ENCODE measurements at regions not wholly inside any gene's neighbourhood (a gene's known extent, or its start where the extent isn't known, plus 50 kb on each side); places are given as distances from the start of the nearest gene placed in this dataset.
A peak's percentile ranks its signal among the peaks of the same experiment; 100 is the strongest.

DNA sequence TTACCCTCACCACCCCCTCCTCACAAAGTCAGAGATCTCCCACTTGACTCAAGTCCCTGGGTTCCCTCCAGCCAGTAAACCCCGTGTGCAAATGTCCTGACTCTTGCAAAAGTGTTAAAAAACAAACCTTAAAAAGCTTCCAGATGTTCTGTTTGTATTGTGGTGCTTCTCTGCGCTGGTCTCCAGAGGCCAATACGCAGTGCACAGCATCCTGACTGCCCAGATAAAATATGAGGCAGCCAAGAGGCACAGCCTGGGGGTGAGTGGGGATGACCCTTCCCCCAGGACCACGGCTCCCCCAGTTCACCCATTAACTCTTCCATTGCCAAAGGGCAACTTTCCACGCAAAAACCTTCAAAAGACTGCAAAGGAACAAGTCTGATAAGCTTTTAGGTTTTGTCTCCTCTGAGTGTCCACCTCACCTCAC is 291.8 kb downstream of the SOX9 start:
- DNase-seq (no peak), ATAC-seq (no peak)
- ChIA-PET POLR2A (no interaction called here), CTCF (interaction anchor here (0.6 kb wide), 1 partner anchor 102 kb away, joined by 4 read pairs; no protein-coding TSS in a partner anchor)
- no peaks in the 10 kb centered on the region for H3K4me1 Mint-ChIP-seq
- intact Hi-C loops (cut with DNase I, micrococcal nuclease): no loop called here
- H3K36me3 Mint-ChIP-seq (ENCODE audit: low read depth): no peaks in the 10 kb centered on the region
- no peak overlapping the region for H3K4me3 Mint-ChIP-seq
- H3K27ac Mint-ChIP-seq: no peak overlapping the region
- peaks cover 4% of the 10 kb centered on the region for H3K9me3 Mint-ChIP-seq (ENCODE audit: low read depth)
- H3K27me3 Mint-ChIP-seq: no peaks in the 10 kb centered on the region

DNA sequence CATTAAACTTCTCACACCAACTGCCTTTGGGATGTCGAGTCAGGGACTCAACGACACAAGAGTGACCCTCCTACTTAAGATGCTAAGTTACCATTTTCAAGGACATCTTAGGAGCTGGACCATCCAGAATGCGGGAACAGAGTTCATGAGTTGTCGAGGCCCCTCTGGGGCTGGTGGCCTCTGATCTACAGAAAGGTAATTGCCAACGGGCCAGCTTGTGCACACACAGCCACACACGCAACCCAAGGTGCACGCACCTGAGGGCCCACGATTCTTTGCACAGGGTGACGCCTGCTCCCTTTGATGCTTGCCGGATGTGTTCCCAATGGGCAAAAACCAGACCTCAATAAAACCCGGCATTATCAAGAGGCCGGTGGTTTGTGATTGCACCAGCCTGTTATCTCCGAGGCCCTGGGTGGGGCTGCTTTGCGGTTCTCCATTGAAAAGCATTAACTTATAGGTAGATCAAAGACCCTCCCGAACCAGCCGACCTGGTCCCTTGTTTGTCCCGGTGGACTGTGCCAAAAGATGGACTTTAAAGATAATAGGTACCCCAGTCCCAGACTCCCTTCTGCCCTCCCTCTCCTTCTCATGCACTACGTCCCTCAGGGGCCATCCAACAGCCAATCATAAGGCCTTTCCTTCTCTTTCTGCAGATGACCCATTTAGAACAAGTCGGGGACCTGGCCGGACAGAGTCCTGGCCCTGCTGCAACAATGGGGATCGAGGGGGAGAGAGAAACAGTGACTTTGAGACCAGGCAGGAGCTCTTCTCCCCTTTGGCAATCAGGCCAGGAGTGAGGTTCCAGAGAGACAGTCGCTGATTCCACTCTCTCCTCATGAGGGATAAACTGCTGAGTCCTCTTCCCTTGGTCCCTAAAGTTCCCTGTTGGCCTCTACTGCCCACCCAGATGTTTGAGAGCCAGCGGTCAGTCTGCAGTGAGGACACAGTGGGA is 292.5 kb downstream of the SOX9 start:
- Mint-ChIP-seq H3K27ac (no peak overlapping the region), H3K36me3 (ENCODE audit: low read depth) (no peaks in the 10 kb centered on the region), H3K4me1 (no peaks in the 10 kb centered on the region), H3K9me3 (ENCODE audit: low read depth) (peaks cover 8% of the 10 kb centered on the region), H3K4me3 (no peak overlapping the region), H3K27me3 (no peaks in the 10 kb centered on the region)
- intact Hi-C loops (cut with DNase I, micrococcal nuclease): no loop called here
- CTCF ChIA-PET: no interaction called here
- no peak for DNase-seq
- ATAC-seq: no peak
- POLR2A ChIA-PET: no interaction called here

DNA sequence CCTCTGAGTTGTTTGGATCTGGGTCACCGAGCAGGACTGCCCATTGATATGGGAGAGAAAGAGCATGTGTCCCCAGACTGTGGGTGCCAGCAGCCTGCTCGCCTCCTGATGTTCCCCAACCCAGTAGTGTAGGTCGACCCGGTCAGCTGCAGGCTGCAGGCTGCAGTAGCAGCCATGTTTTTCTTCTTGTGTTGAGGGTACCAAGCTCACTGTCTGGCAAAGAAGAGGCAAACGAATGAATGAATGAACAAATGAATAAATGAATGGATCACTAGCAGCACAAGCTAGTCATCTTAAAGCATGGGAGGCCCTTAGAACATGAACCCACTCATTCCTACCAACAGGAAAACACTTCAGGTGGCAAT is 293.2 kb downstream of the SOX9 start:
- ATAC-seq (no peak), DNase-seq (no peak)
- no peaks in the 10 kb centered on the region for H3K36me3 Mint-ChIP-seq (ENCODE audit: low read depth)
- ChIA-PET CTCF (no interaction called here), POLR2A (no interaction called here)
- no peaks in the 10 kb centered on the region for H3K4me1 Mint-ChIP-seq
- H3K4me3 Mint-ChIP-seq: no peak overlapping the region
- no peaks in the 10 kb centered on the region for H3K27me3 Mint-ChIP-seq
- H3K9me3 Mint-ChIP-seq (ENCODE audit: low read depth): peaks cover 8% of the 10 kb centered on the region
- intact Hi-C loops (cut with DNase I, micrococcal nuclease): no loop called here
- no peak overlapping the region for H3K27ac Mint-ChIP-seq

DNA sequence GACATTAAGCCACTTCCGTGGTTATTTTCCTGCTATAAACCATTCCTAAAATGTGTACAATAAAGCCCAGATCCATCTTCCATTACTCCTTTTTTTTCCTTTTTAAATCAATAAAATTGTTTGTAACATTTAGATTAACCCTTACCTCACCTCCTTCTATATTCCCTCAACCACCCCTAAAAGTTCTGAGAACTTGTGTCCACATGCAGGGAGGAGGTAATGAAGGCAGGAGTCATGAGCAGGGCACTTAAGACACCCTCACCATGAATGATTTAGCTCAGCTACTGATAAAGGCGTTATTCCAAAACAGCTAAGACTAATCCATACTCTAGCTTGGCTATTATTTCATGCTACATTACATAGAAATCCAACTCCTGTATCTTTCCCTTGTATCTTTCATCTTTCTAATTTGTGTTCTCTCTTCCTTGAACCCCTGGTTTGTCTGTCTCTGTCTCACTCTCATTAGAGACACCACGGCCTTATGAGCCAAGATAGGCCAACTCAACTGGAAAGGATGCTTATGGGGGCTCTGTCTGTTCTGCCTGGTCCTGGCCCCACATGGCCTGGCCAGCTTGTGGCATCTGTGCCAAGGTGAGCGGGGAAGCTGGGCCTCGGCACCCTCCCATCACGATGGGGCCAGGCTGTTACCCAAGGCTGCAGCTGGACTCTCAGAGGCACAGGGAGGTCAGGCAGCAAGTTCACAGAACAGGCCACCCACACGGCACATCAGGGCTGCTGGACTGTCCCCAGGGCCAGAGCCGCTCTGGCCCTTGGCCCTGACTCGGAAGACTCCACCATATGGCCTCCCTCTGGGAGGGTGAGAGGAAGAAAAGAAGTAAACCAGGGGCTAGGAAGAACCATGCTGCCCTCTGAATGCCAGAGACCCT is 294.4 kb downstream of the SOX9 start:
- ATAC-seq (no peak), DNase-seq (no peak)
- intact Hi-C loops (cut with DNase I, micrococcal nuclease): no loop called here
- Mint-ChIP-seq H3K36me3 (ENCODE audit: low read depth) (no peaks in the 10 kb centered on the region), H3K27me3 (no peaks in the 10 kb centered on the region), H3K9me3 (ENCODE audit: low read depth) (peaks cover 8% of the 10 kb centered on the region), H3K27ac (no peak overlapping the region), H3K4me1 (no peaks in the 10 kb centered on the region), H3K4me3 (no peak overlapping the region)
- ChIA-PET CTCF (interaction anchor here (0.6 kb wide), 1 partner anchor 41 kb away, joined by 3 read pairs; no protein-coding TSS in a partner anchor), POLR2A (no interaction called here)

DNA sequence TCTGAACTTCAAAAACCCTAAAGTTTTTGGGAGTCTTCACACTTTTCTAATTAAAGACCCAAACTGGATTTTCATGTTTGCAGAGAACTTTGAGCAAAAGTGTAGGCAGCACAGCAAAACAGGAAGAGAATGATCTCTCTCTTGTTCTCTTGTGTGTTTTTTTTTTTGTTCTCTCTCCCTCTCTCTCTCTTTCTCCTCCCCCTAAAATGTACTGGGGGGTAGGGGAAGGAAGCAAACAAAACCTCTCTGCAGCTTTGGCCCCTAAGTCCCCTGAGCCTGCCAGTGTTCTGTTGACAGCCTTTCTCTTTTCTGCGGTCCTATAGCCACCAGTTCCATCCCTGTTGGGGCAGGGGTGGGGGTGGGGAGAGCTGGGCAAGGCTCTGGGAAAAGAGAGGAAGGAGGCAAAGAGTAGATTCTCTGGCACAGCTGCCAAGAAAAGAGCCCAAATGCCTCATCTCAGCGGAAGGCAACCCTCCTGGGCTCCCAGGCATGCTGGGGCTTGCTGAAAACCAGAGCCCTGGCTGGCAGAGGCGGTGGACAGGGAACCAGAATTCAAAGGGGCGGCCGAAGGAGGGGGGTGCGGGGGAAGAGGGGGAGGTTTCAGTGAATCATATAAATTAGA is 295.3 kb downstream of the SOX9 start:
- Mint-ChIP-seq H3K9me3 (ENCODE audit: low read depth) (peaks cover 8% of the 10 kb centered on the region), H3K27me3 (no peaks in the 10 kb centered on the region), H3K4me1 (no peaks in the 10 kb centered on the region), H3K4me3 (no peak overlapping the region), H3K27ac (no peak overlapping the region), H3K36me3 (ENCODE audit: low read depth) (no peaks in the 10 kb centered on the region)
- intact Hi-C loops (cut with DNase I, micrococcal nuclease): no loop called here
- CTCF ChIA-PET: no interaction called here
- POLR2A ChIA-PET: no interaction called here
- DNase-seq (no peak), ATAC-seq (no peak)

DNA sequence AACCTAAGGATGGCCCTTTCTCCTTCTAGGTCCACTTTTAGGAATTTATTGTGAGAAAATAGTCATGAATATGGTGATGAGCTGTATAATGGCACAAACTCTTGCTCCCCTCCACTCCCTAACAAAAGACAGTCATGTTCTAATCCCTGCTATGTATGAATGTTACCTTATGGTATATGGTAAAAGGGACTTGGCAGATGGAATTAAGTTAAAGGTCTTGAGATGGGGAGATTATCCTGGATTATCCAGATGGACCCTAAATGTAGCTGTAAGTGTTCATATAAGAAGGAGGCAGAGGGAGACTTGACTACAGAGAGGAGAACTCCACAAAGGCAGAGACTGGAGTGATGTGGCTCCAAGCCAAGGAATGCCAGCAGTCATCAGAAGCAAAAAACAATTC is 296.1 kb downstream of the SOX9 start:
- Mint-ChIP-seq H3K4me1 (peaks cover 7% of the 10 kb centered on the region), H3K4me3 (no peak overlapping the region), H3K9me3 (ENCODE audit: low read depth) (peaks cover 8% of the 10 kb centered on the region), H3K27ac (no peak overlapping the region), H3K36me3 (ENCODE audit: low read depth) (no peaks in the 10 kb centered on the region), H3K27me3 (no peaks in the 10 kb centered on the region)
- CTCF ChIA-PET: no interaction called here
- POLR2A ChIA-PET: no interaction called here
- intact Hi-C loops (cut with DNase I, micrococcal nuclease): no loop called here
- ATAC-seq (no peak), DNase-seq (no peak)

DNA sequence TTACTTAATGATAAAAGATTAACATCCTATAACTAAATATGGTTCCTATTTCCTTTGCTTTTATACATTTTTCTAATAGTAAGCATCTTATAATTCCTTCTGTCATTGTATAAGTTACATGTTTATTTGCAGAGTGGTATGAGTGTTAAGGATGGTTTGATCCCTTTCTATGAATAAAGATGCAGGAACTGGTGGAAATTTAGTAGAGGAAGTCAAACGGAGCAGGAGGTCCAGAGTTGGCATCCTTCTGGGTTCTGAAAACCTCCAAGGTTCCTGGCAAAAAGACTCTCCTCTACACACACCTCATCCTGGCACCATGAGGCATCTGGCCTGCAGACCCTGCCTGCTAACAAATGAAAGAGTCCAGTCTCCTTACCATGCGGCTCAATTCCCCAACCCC is 296.8 kb downstream of the SOX9 start:
- Mint-ChIP-seq H3K9me3 (ENCODE audit: low read depth) (peaks cover 8% of the 10 kb centered on the region), H3K4me1 (peaks cover 8% of the 10 kb centered on the region), H3K27me3 (no peaks in the 10 kb centered on the region), H3K27ac (no peak overlapping the region), H3K36me3 (ENCODE audit: low read depth) (no peaks in the 10 kb centered on the region), H3K4me3 (no peak overlapping the region)
- intact Hi-C loops (cut with DNase I, micrococcal nuclease): no loop called here
- ChIA-PET CTCF (no interaction called here), POLR2A (no interaction called here)
- ATAC-seq (no peak), DNase-seq (no peak)

DNA sequence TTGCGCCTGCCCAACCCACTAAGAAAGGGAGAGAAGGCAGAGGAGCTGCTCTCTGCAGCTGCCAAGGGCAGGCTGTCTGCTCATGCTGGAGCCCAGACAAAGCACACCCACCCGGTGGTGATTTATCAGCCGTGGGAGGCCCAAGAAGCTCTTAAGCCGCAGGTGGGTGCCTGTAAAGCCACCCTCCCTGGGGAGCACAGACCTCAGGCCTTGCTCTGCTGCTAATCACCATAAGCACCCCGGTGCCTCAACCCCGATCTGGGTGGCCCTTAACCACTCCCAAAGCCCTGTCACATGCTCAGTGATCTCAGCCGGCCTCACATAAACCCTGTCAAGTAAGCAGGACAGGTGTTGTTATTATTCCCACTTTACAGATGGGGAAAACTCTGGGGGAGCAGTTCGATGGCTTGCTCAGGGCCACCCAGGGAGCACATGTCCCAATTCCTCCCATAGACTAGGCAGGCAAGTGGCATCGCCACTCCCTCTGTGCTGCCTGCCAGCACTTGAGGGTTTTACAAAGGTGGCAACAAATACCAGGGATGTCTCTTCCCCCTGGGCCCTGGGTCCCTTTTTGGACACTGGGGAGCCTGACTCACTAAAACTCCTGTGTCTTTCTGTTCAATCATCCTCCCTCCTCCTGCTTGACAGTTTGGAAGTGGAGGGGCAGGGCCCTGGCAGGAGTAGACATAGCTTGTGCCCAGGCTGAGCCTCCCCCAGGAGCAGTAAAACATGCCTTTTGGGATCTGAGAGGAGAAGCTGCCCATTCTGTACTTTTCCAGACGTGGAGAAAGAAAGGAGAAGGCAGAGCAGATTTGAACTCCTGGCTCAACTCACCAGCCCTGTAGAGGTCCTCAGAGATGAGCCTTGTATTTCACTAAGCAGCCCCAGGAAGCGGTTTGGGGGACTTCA is 299.3 kb downstream of the SOX9 start:
- H3K9me3 Mint-ChIP-seq (ENCODE audit: low read depth): peaks cover 8% of the 10 kb centered on the region
- no peak overlapping the region for H3K4me3 Mint-ChIP-seq

DNA sequence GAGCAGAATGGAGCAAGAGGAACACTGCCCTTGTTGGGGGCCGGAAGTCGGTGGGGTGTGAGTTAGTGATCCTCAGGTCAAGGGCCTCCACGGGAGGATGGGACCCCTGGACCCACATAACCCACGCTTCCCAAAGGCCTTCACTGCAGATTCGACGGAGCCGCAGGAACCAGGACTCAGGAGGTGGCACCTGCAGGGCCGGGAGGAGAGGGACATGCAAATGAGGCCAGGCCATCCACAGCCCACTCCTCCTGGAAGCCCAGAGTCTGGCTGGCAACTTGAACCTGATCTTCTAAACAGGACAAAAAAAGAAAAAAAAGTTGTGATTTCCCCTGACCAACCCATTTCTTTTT is 299.9 kb downstream of the SOX9 start:
- ChIA-PET POLR2A (no interaction called here), CTCF (no interaction called here)
- Mint-ChIP-seq H3K4me3 (no peak overlapping the region), H3K27ac (no peak overlapping the region), H3K9me3 (ENCODE audit: low read depth) (peaks cover 8% of the 10 kb centered on the region), H3K27me3 (peaks cover 2% of the 10 kb centered on the region), H3K4me1 (peaks cover 14% of the 10 kb centered on the region), H3K36me3 (ENCODE audit: low read depth) (no peaks in the 10 kb centered on the region)
- no peak for DNase-seq
- intact Hi-C loops (cut with DNase I, micrococcal nuclease): no loop called here
- no peak for ATAC-seq

More for the DNA sequence above, 299.3 kb downstream of the SOX9 start:
- Mint-ChIP-seq H3K36me3 (ENCODE audit: low read depth) (no peaks in the 10 kb centered on the region), H3K27ac (no peak overlapping the region), H3K4me1 (peaks cover 12% of the 10 kb centered on the region), H3K27me3 (peaks cover 2% of the 10 kb centered on the region)
- ChIA-PET POLR2A (no interaction called here), CTCF (no interaction called here)
- intact Hi-C loops (cut with DNase I, micrococcal nuclease): no loop called here
- DNase-seq (no peak), ATAC-seq (no peak)

DNA sequence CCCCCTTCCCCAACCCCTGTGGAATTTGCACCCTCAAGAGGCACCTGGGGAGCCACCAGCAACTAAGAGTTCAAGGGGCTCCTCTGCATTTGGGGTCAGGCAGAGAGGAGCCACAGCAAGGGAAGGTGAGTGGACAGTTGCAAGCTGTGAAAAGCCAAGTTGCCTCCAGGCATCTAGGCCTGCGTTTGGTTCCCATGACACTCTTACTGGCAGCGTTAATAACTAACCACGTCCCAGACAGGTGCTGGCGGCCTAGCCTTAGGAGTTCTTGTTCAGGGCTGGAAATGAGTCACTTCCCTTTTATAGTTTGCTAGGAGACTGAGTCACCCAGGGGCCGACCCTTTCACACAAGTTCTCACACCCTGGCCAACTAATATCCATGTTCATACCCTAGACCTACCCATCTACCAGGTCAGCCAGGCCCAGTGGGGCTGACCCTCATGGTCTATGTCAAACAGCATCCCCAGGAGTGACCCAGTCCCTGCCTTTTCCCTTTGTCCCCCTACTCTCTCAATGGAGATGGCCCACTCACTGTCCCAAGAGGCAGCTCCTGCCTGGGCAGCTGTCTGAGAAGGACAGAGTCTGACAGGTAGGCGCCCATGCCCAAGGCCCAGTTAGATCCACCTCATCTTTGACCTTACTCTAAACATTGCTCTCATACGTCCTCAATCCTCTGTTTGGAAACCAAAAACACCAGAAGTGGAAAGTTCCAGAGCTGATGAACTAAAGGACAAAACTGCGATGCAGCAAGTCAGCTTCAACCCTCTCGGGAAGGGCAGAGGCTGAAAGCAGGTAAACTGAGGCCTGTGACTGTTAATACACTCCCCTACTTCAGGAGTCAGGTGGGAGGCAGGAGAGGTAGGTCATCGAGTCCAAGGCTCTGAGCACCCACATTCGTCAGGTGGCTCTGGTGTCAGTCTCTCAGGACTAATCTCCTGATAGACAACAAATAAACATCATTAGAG is 300.6 kb downstream of the SOX9 start:
- ATAC-seq (peak; percentile 89), DNase-seq (peak; percentile 73)
- Mint-ChIP-seq H3K36me3 (ENCODE audit: low read depth) (no peaks in the 10 kb centered on the region), H3K9me3 (ENCODE audit: low read depth) (peaks cover 8% of the 10 kb centered on the region), H3K4me1 (peaks cover 14% of the 10 kb centered on the region), H3K27me3 (peaks cover 7% of the 10 kb centered on the region), H3K27ac (peak overlapping the region; percentile 72), H3K4me3 (no peak overlapping the region)
- intact Hi-C loops (cut with DNase I, micrococcal nuclease): no loop called here
- ChIA-PET CTCF (no interaction called here), POLR2A (no interaction called here)

All from activated CD4-positive, alpha-beta T cell treated with anti-CD3 and anti-CD28 coated beads for 36 hours (primary cell).